K562 (cell line): ENCODE measurements at regions not wholly inside any gene's neighbourhood (a gene's known extent, or its start where the extent isn't known, plus 50 kb on each side); places are given as distances from the start of the nearest gene placed in this dataset.
A peak's percentile ranks its signal among the peaks of the same experiment; 100 is the strongest.

Source experiments
- ATAC-seq: fragments of 200-7000 bp; cut with Tn5 transposase; 3 replicates; pipeline ENCODE4 v1.9.1; 2020; ENCODE audit warnings: moderate library complexity
- BruUV-seq: library from RNA; stranded (reverse); fragments of 400-500 nt; replicated peaks from 2 replicates; lab custom pipeline; 2021; lab: Mats Ljungman, UMichigan
- CTCF ChIA-PET: fragments of 300-600 bp; formaldehyde crosslinking; extraction: SDS; loops from one replicate; lab custom pipeline; 2021; ENCODE audit warnings: low intra/inter-chr PET ratio; lab: Yijun Ruan, JAX
- POLR2A ChIA-PET: fragments of 300-600, 350-650 bp; sonication (Branson Sonifier 250); formaldehyde crosslinking; extraction: SDS; loops from one replicate; lab custom pipeline; 2021; ENCODE audit warnings: antibody characterized with exemption, inconsistent platforms; lab: Yijun Ruan, JAX
- DNase-seq, 4 experiments: peaks; one replicate each; pipeline versions ENCODE4 v3.0.0 to v3.0.0-alpha.2; 2011 to 2018; ENCODE audit warnings: low spot score in 3 of 4, mixed read lengths in 3 of 4; ENCODE audit errors: extremely low read depth in 1 of 4
- FAIRE-seq: peaks from 2 replicates; lab custom pipeline; 2011; peaks lifted over from hg19 to GRCh38; lab: Jason Lieb, UNC
- H2AFZ ChIP-seq: 2 replicates; pipeline ENCODE4 v1.6.0; 2011; ENCODE audit warnings: low read depth, low read length, control low read depth, inconsistent platforms
- H3K27ac ChIP-seq: fragments of 200-600 bp; 3 replicates; pipeline ENCODE4 v1.8.0; 2011; ENCODE audit warnings: low read depth, mild to moderate bottlenecking, control low read depth, inconsistent platforms, low read length, moderate library complexity, mixed read lengths; ENCODE audit errors: extremely low read depth
- H3K27me3 ChIP-seq, 2 experiments: fragments of 300-600 bp in 1 of 2; 2 replicates in 1 of 2; 3 replicates in 1 of 2; pipeline versions ENCODE4 v1.6.0 to v1.8.0; 2011; ENCODE audit warnings: inconsistent platforms in 2 of 2, low read length in 2 of 2, mild to moderate bottlenecking in 1 of 2, mixed read lengths in 1 of 2, moderate library complexity in 1 of 2; ENCODE audit not compliant: control insufficient read depth in 2 of 2, insufficient read depth in 2 of 2
- H3K36me3 ChIP-seq: fragments of 300-600 bp; 3 replicates; pipeline ENCODE4 v1.8.0; 2011; ENCODE audit warnings: mild to moderate bottlenecking, low read length, inconsistent platforms; ENCODE audit not compliant: control insufficient read depth, insufficient read depth
- H3K4me1 ChIP-seq, 2 experiments: fragments of 200-600 bp in 1 of 2; replicated peaks in 1 of 2; 2 replicates in 1 of 2; 3 replicates in 1 of 2; pipeline versions ENCODE4 v1.5.1 to v1.8.0; 2011; ENCODE audit warnings: inconsistent platforms in 2 of 2, low read length in 2 of 2, mild to moderate bottlenecking in 1 of 2, mixed read lengths in 1 of 2, moderate library complexity in 1 of 2; ENCODE audit not compliant: control insufficient read depth in 2 of 2, insufficient read depth in 2 of 2
- H3K4me2 ChIP-seq: 2 replicates; pipeline ENCODE4 v1.6.1; 2011; ENCODE audit warnings: low read length, control low read depth, inconsistent platforms, mixed read lengths; ENCODE audit not compliant: insufficient read depth
- H3K4me3 ChIP-seq: fragments of 200-600 bp; sonication (generic), shearing (Covaris generic); 2 replicates; pipeline ENCODE4 v1.5.1; 2016; ENCODE audit warnings: control low read depth, inconsistent platforms
- H3K79me2 ChIP-seq: fragments of 200-600 bp; 3 replicates; pipeline ENCODE4 v1.8.0; 2011; ENCODE audit warnings: low read length, inconsistent platforms; ENCODE audit not compliant: control insufficient read depth, insufficient read depth
- H3K9ac ChIP-seq, 2 experiments: 2 replicates each; pipeline versions ENCODE4 v1.6.0 to v1.6.1; 2011; ENCODE audit warnings: low read depth in 2 of 2, low read length in 2 of 2, control low read depth in 1 of 2, inconsistent platforms in 1 of 2, mild to moderate bottlenecking in 1 of 2, mixed read lengths in 1 of 2; ENCODE audit not compliant: insufficient read depth in 1 of 2
- H3K9me1 ChIP-seq: one replicate; pipeline ENCODE4 v1.6.0; 2011; ENCODE audit warnings: inconsistent platforms, mild to moderate bottlenecking, low read length, moderate library complexity; ENCODE audit not compliant: control insufficient read depth, insufficient read depth
- H3K9me3 ChIP-seq: replicated peaks from 2 replicates; pipeline ENCODE4 v1.5.1; 2011; ENCODE audit warnings: low read depth, low read length, inconsistent platforms; ENCODE audit not compliant: control insufficient read depth, insufficient read depth
- H4K20me1 ChIP-seq: replicated peaks from 2 replicates; pipeline ENCODE4 v1.6.1; 2011; ENCODE audit warnings: low read length, inconsistent platforms, mixed read lengths; ENCODE audit not compliant: control insufficient read depth, insufficient read depth
- CBX8 ChIP-seq: fragments of 200-600 bp; sonication (generic); IDR thresholded peaks from 2 replicates; pipeline ENCODE4 v1.6.1; 2012; ENCODE audit warnings: borderline replicate concordance, mixed run types, low read depth, mild to moderate bottlenecking, moderate library complexity, mixed read lengths, low read length, control low read depth, inconsistent platforms; ENCODE audit not compliant: poor library complexity, severe bottlenecking; ENCODE audit errors: extremely low read depth
- MCM3 ChIP-seq: fragments of 450-650 bp; IDR thresholded peaks from 2 replicates; pipeline ENCODE4 v1.6.1; 2016
- MEIS2 ChIP-seq: fragments of 450-650 bp; IDR thresholded peaks from 2 replicates; pipeline ENCODE4 v1.6.1; 2014; ENCODE audit warnings: mild to moderate bottlenecking; ENCODE audit not compliant: partially characterized antibody
- SPI1 ChIP-seq: IDR thresholded peaks from 2 replicates; pipeline ENCODE4 v1.6.1; 2011; ENCODE audit warnings: low read depth, low read length, control low read depth, borderline replicate concordance
- WGBS: fragments of 100-300 bp; shearing (Covaris generic); methylation state at CpG from one replicate; pipeline ENCODE4 v1.1.6; 2016; ENCODE audit warnings: low coverage, mixed read lengths; ENCODE audit not compliant: insufficient coverage; ENCODE audit errors: missing lambda C conversion rate; 5-methylcytosine and 5-hydroxymethylcytosine counted together
- in situ Hi-C: fragments of 300-500 bp; cut with MboI; formaldehyde crosslinking; loops from 4 replicates; pipeline ENCODE4 v1.15.0; 2018; ENCODE audit warnings: inconsistent platforms, mixed read lengths
- intact Hi-C: fragments of 100-400 bp; cut with micrococcal nuclease; formaldehyde crosslinking; loops from 2 replicates; pipeline ENCODE4 v1.14.2; 2022

DNA sequence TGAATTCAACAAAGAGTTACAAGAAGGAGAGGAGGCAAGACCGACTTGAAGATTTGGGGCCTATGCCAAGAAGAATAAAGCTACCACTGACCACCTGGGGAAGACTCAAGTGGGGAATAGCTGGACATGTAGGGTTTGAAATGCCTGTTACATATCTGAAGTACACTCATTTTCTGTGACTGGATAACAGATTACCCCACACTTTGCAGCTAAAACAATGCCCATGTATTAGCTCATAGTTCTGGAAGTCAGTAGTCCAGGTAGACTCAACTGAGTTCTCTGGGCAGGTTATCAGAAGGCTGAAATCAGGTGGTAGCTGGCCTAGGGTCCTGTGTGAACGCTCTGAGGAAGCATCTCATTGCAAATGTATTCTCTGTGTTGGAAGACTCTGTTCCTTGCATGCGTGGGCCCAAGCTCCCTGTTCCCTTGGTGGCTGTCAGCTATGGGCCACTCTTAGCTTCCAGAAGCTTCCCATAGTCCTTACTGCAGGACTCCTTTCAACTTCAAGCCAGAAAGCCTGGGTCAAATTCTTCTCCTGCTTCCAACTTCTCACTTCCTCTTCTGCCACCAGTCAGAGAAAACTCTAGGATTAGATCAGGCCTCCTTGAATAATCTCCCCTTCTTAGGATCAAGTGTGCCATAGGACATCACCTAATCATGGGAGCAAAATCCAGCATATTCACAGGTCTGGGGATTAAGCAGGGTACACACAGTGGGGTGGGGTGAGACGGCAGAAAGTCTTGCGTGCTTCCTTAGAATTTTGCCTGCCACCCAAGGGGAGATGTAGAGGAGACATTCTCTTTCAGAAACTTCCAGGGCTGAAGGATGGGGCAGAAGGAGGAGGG lies 187.8 kb downstream of the SHQ1 start:
- in situ Hi-C loops, result no loop called here

DNA sequence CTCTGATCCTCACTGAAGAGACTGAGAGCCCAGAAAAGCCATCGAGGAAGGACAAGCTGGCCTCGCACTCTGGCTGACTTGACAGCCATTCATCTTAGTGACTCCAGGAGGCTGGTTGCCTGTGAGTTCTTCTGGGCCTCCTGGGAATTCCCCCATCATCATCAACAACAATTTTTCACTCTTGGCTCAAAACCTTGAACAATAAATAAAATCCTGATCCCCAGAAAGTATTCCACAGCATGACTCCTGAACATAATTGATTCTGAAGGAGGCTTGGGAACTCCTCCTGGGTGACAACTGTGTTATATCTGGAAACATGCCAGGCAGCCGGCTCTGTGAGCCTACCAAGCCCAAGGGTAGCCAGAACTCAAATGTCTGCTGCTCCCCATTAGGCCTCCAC lies 188.6 kb downstream of the SHQ1 start:
- no peak overlapping the region for H3K27ac ChIP-seq
- no TSS peak for BruUV-seq
- DNase-seq (no peak), FAIRE-seq (no peak), ATAC-seq (no peak)
- CTCF ChIA-PET, result no interaction called here
- no peaks in the 10 kb centered on the region for H3K9me3 ChIP-seq
- in situ Hi-C loops (no loop called here), intact Hi-C loops (no loop called here)
- no peak overlapping the region for H2AFZ ChIP-seq
- H3K36me3 ChIP-seq, result no peaks in the 10 kb centered on the region
- TF ChIP-seq MEIS2, result no peak
- no peak for TF ChIP-seq CBX8
- H3K9me1 ChIP-seq, result no peaks in the 10 kb centered on the region
- no peaks in the 10 kb centered on the region for H4K20me1 ChIP-seq
- no peak overlapping the region for H3K4me3 ChIP-seq
- WGBS, result 30% methylated on average over 2 of the region's 3 CpGs
- H3K9ac ChIP-seq, result no peak overlapping the region
- POLR2A ChIA-PET, result no interaction called here
- no peaks in the 10 kb centered on the region for H3K79me2 ChIP-seq
- peaks cover 0 to 5% of the 10 kb centered on the region in 2 experiments; a peak in 3 of 5 replicates for H3K4me1 ChIP-seq
- no peaks in the 10 kb centered on the region for H3K27me3 ChIP-seq
- no peak overlapping the region for H3K4me2 ChIP-seq

More for the DNA sequence above, 187.8 kb downstream of the SHQ1 start:
- Histone ChIP-seq H3K9ac (no peak overlapping the region), H3K27ac (no peak overlapping the region), H3K4me2 (no peak overlapping the region), H3K79me2 (no peaks in the 10 kb centered on the region), H4K20me1 (no peaks in the 10 kb centered on the region), H3K4me1 (no peaks in the 10 kb centered on the region; a peak in 2 of 5 replicates), H2AFZ (no peak overlapping the region), H3K9me3 (no peaks in the 10 kb centered on the region), H3K4me3 (no peak overlapping the region), H3K27me3 (no peaks in the 10 kb centered on the region), H3K9me1 (no peaks in the 10 kb centered on the region), H3K36me3 (no peaks in the 10 kb centered on the region)
- FAIRE-seq, result no peak
- WGBS, result 46% methylated on average over 5 of the region's 5 CpGs
- CTCF ChIA-PET, result no interaction called here
- DNase-seq, result no peak
- POLR2A ChIA-PET, result no interaction called here
- intact Hi-C loops, result no loop called here
- TF ChIP-seq MCM3 (no peak), SPI1 (peak; percentile 24; the same call in 1 of the 2 replicates)
- ATAC-seq, result no peak
- BruUV-seq, result no TSS peak
